ENCODE measurements at regions not wholly inside any gene's neighbourhood (a gene's known extent, or its start where the extent isn't known, plus 50 kb on each side); places are given as distances from the start of the nearest gene placed in this dataset.

DNA sequence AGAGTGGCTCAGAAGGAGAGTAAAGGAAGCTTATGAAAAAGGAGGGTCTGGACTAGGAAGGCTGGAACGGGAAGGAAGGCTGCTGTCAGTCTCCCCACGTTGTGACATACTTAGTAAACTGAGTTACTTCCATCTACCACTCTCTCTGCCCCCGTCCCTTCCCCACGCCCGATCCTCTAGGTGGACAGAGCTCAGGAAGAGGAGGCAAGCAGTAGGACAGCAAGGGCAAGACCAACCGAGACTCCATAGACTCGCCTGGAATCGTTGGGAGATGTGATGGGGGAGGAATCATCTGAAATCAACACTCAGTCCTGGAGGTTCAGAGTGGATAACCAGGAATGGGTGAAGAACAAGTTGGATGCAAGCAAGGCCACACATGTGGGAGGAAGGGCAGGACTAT lies 240.7 kb downstream of the BUD13 start:
- no peak for DNase-seq (ENCODE audit: low spot score)

DNA sequence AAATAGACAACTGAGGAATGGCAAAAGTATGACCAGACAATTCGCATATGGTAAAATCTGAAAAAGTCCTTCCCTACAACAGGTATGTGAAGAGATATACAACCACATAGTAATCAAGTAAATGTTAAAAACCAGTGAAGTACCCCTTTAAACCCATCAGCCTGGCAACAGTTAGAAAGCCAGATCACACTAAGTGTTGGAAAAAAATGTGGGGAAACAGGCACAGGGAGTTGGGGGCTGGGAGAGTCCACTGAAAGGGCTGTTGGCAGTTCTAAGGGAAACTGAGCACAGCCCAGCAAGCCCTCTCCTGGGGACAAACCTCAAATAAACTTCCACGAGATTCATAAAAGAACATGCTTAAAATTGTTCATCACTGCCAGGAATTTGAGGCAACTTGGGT lies 242.1 kb downstream of the BUD13 start:
- DNase-seq (ENCODE audit: low spot score), result no peak

DNA sequence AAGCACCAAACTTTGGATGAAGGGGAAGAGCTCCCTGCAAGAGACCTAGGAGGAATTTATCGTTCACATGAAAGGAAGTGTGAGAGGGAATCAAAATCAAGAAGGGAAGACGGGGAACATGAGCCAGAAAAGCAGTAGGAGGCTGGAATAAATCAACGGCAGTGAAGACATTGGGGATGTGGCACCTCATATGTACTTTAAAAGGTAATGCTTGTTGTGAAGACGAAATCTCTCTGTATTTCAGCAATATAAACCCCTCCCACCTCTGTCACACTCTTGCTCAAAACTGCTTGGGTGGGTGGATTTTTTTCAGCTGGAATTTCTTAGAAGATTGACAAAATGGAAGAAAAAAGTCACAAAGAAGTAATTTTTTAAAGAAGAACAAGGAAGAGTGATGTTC lies 243.5 kb downstream of the BUD13 start:
- no peak for DNase-seq (ENCODE audit: low spot score)

DNA sequence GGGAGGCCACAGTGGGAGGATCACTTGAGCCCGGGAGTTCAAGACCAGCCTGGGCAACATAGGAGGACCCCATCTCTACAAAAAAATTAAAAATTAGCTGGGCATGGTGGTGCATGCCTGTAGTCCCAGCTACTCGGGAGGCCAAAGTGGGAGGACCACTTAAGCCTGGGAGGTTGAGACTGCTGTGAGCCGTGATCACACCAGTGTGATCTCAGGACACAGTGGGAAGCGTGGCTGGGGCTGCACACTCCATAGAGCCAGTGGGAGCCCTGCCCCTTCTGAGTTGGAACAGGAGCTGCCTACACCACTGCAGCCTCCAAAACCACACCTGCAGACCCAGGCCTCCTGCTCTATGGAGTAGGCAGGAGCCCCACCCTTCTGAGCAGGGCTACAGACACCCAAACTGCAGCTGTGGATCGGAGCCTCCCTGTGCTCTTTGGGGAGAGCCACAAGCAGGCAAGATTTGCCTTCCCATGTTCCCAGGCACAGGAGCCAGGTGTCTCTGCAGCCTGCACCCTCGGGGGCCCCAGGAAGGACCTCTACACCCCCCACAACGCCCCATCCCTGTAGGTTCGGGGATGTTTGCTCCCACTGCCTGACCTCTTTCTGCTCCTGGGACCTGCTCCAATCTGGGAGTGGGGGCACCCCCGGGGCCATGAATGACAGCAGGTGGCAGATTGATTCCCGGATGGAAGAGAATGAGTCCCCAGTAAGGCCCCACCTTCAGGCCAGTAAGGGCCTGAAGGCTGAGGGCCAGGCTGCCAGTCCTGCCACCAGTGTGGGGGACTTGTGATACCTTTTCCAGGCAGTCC lies 245.4 kb downstream of the BUD13 start:
- no peak for DNase-seq (ENCODE audit: low spot score)

- no peak for DNase-seq (ENCODE audit: low spot score)
Measured at GRCh38 chr11:116525961-116526495, 246.8 kb downstream of the BUD13 start.

GRCh38 chr11:116519499-116519898 lies 253.3 kb downstream of the BUD13 start:
- DNase-seq (ENCODE audit: low spot score), result no peak

- DNase-seq (ENCODE audit: low spot score), result no peak
Measured at GRCh38 chr11:116518141-116518540, 254.6 kb downstream of the BUD13 start.

- DNase-seq (ENCODE audit: low spot score), result no peak
Measured at GRCh38 chr11:116517584-116517983, 255.2 kb downstream of the BUD13 start.

DNA sequence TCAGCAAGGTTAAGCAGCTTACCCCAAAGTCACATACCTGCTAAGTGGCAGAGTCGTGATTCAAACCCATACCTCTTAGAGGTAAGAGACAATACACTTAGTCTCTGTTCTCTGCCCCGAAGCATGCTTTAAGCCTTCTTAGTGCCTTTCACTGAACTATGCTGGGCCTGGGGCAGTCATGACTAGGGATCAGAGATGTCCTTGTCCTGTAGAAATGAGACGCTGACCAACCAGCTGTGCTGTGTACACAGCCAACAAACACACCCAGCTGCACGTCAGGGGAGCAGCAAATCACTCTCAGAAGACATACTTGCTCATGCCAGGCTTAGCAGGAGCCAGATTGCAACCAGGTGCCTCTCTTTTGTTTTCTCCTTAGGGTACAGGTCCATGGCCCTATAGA lies 255.7 kb downstream of the BUD13 start:
- DNase-seq (ENCODE audit: low spot score), result no peak

GRCh38 chr11:116515664-116516184 lies 257.1 kb downstream of the BUD13 start:
- no peak for DNase-seq (ENCODE audit: low spot score)

GRCh38 chr11:116513894-116514293 lies 258.9 kb downstream of the BUD13 start:
- DNase-seq (ENCODE audit: low spot score), result peak; percentile 15

DNA sequence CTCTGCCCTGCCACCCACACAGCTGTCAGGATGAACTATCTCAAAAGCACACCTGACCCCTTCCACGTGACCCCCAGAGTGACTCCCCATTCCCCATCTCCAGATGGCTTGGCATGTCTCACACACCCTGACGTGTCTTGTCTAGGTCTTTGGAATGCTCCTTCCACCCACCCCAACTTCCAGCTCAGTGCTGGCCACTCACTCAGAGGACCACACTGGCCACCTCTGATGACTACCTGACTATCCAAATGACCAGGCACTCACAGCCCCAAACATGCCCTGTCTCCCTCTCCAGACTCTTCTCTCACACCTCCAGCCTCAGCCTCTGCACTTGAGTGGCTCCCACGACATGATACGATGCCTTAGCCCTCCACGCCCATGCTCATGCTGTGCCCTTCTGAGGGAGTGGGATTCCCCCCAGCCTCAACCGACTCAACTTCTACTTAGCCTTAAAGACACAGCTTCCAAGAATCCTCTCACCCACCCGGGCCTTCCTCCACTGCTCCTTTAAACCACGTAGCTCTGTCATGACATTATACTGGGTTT lies 259.4 kb downstream of the BUD13 start:
- no peak for DNase-seq (ENCODE audit: low spot score)

DNA sequence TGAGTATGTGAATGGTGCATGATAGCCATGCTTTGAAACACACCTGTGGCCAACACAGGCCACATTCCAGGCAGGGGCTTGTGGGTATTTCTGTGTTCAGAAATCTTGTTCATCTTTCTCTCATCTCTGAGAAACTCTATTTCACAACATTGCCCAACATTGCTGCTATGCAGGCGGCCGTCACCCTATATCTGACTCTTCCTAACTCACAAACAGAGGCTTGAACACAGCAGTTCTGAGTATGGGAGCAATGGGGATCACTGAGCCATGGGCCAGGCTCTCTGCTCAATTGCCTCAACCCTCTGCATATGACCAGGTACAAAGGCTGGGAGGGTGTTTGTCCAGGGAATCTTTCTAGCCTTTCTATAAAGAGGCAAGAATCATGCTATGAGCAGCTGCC lies 259.9 kb downstream of the BUD13 start:
- no peak for DNase-seq (ENCODE audit: low spot score)

GRCh38 chr11:116511684-116512083 lies 261.1 kb downstream of the BUD13 start:
- no peak for DNase-seq (ENCODE audit: low spot score)

DNA sequence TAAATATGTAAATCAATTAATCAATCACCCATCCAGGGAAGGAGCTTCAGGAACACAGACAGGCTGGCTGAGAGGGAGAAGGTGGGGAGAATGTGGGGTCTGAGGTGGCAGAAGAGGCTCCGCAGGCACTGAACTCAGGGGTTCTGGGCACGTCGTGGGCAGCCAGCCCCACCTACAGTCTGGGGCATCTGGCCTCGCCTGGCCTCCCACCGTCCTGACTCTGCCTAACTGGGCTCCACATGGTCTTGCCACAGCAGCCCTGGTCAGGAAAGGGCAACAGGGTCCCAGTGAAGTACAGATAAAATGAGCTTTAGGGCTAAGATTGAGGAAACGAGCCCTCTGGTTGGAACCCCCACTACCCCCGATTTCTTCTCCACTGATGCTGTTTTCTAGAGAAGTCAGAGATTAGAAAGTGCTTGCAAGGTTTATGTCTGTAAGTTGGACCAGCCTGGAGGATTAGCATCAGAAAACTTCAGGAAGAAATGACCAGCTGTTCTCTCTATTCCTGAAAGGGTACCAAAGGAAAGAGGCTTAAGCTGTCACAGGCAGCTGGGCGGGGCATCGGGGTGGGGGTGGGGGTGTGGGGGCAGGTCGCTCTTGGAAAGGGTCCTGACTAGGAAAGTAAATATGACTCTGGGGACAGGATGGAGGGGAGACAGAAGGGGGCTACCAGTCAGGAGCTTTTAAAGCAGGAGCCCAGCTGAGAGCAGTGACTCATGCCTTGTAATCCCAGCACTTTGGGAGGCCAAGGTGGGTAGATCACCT lies 261.7 kb downstream of the BUD13 start:
- DNase-seq (ENCODE audit: low spot score), result no peak

DNA sequence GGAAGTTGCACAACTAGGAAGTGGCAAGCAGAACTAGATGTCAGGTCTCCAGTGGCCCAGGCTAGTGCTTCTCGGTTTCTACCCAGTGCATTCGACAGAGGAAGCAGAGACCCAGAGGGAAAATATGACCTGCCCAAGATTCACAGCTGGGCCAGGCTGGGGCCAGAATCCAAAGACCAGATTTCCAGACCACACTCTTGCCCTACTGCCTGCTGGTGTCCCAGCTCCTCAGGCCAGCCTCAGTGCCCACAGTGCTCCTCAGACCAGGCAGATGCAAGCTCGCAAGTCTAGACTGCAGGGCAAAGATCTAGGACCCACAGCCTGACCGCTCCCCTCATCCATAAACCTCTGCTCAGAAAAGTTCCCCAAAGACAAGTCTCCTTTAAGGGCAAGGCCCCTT lies 262.6 kb downstream of the BUD13 start:
- no peak for DNase-seq (ENCODE audit: low spot score)

- no peak for DNase-seq (ENCODE audit: low spot score)
Measured at GRCh38 chr11:116509551-116509950, 263.2 kb downstream of the BUD13 start.

DNA sequence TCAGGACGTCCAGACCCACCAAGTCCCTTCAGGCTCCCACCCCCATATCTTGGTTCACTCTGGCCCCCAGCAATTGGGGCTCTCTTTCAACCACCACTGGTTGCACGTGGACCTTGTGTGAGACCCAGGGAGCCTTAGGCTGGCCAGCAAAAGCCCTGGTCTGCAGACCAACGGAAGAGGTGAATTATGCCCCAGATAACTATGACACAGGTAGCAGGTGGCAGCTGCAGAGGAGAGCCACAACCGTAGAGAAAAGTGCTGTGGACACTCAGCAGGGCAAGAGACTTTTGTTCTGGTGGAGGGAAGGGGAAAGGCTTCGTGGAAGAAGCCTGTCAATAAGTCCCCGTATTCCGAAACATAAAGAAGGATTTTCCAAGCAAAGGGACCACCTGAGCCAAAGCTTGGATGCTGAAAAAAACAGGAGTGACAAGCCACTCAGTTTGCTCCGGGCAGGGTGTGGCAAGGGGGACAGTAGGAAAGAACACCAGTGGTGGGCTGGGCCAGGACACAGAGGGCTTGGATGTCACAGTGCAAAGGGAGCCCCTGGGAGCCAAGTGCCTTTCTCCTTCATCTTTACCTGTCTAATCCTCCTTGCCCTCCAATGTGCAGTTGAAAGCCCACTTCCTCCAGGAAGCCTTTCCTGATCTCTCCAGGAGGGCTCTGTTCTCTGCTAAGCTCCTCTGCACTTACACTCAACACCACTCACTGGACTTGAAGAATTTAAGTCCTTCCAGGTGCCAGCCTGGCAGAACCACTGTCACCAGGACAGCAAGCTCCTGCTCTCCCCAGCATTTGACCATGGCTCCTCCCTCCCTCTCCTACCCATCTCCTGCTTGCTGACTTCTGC lies 264.7 kb downstream of the BUD13 start:
- DNase-seq (ENCODE audit: low spot score), result no peak

DNA sequence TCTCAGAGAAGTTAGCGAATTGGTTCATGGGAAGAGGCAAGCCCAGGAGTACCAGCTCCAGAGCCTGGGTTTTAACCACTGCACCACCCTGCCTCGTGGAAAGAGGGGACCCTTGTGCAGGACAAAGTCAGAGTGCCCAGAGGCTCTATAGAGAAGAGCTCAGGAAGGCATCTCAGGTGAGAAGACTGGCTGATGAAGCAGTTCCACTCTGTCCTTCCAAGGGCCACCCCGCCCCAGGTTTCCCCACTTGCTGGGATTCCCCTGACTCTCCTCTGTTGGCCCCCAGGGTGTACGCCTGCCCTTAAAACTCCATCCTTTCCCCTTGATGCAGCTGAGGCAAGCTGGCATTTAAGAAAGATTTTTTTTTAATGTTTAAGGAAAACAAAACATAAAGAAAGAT lies 265.8 kb downstream of the BUD13 start:
- no peak for DNase-seq (ENCODE audit: low spot score)

GRCh38 chr11:116506263-116506825 lies 266.4 kb downstream of the BUD13 start:
- no peak for DNase-seq (ENCODE audit: low spot score)

All from H4 (cell line).